ENCODE measurements at regions not wholly inside any gene's neighbourhood (a gene's known extent, or its start where the extent isn't known, plus 50 kb on each side); places are given as distances from the start of the nearest gene placed in this dataset.

GRCh38 chr7:25918731-25919130 lies 233.3 kb upstream of the NFE2L3 start:
- TF ChIP-seq POLR2A (IDR thresholded peaks at IDR 0.05; ENCODE audit: low read length), result no peak
- no peak for TF ChIP-seq GATA1 (IDR thresholded peaks at IDR 0.05; ENCODE audit: low read depth, low read length)

Measured in erythroblast (primary cell).